Ishikawa (cell line): ENCODE measurements at regions not wholly inside any gene's neighbourhood (a gene's known extent, or its start where the extent isn't known, plus 50 kb on each side); places are given as distances from the start of the nearest gene placed in this dataset.

Source experiments
- RAD21 ChIP-seq: IDR thresholded peaks from 2 replicates; pipeline ENCODE4 v1.6.1; 2012; ENCODE audit warnings: low read depth
- TAF1 ChIP-seq: IDR thresholded peaks from 2 replicates; pipeline ENCODE4 v1.6.1; 2012; ENCODE audit warnings: low read depth, mild to moderate bottlenecking
- TF ChIP-seq, protein P1 (sequence below): IDR thresholded peaks from 2 replicates; pipeline ENCODE4 v1.6.1; 2012
- TF ChIP-seq, protein P2 (sequence below): IDR thresholded peaks from 2 replicates; pipeline ENCODE4 v1.6.1; 2012

DNA sequence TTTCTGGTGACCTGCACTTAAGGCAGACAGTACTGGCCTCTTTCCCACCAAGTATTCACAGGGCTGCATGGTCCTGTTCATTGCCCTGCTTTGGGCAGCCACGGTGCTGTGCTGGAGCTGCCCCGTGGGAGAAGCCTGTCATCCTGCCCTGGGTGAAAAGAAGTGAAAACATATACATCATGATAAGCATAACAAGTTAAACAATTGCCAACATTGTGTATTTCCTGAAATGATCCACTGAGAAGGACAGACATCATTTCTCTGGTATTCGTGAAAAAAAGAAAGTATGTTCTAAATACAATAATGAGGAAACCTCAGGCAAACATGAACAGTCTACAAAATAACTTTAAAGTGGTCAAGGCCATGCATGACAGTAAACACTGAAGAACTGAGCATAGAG, 393.1 kb downstream of the TMEM135 start:
- TF ChIP-seq, protein P1, sequence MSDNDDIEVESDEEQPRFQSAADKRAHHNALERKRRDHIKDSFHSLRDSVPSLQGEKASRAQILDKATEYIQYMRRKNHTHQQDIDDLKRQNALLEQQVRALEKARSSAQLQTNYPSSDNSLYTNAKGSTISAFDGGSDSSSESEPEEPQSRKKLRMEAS, result no peak
- TF ChIP-seq, protein P2, sequence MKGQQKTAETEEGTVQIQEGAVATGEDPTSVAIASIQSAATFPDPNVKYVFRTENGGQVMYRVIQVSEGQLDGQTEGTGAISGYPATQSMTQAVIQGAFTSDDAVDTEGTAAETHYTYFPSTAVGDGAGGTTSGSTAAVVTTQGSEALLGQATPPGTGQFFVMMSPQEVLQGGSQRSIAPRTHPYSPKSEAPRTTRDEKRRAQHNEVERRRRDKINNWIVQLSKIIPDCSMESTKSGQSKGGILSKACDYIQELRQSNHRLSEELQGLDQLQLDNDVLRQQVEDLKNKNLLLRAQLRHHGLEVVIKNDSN, result no peak
- TF ChIP-seq TAF1 (no peak), RAD21 (no peak)
